ENCODE measurements at regions not wholly inside any gene's neighbourhood (a gene's known extent, or its start where the extent isn't known, plus 50 kb on each side); places are given as distances from the start of the nearest gene placed in this dataset.

GRCh38 chr2:42980764-42981416 is 188.5 kb upstream of the HAAO start:
- no peak for FAIRE-seq
- SMC1A ChIA-PET (ENCODE audit: uncharacterized antibody, unreplicated experiment), result no interaction called here

GRCh38 chr2:42979870-42980763 is 187.7 kb upstream of the HAAO start:
- SMC1A ChIA-PET (ENCODE audit: uncharacterized antibody, unreplicated experiment), result no interaction called here
- TF ChIP-seq MTA3 (IDR thresholded peaks at IDR 0.05; ENCODE audit: borderline replicate concordance, low read length) (no peak), MYC (IDR thresholded peaks at IDR 0.05; ENCODE audit: insufficient read depth, insufficient read length, insufficient replicate concordance, low read length, severe bottlenecking) (no peak), SMAD5 (IDR thresholded peaks at IDR 0.05; ENCODE audit: low read depth) (no peak), WRNIP1 (IDR thresholded peaks at IDR 0.05; ENCODE audit: borderline replicate concordance, low read depth, low read length) (no peak), REST (IDR thresholded peaks at IDR 0.05; ENCODE audit: low read depth, low read length) (no peak), BHLHE40 (IDR thresholded peaks at IDR 0.05; ENCODE audit: borderline replicate concordance in 1 of 2, low read depth in 2 of 2, low read length in 1 of 2) (no peak), ATF2 (IDR thresholded peaks at IDR 0.05; ENCODE audit: low read length) (no peak), ZNF217 (IDR thresholded peaks at IDR 0.05) (no peak), ZNF207 (IDR thresholded peaks at IDR 0.05; ENCODE audit: borderline replicate concordance) (no peak)

More at GRCh38 chr2:42980764-42981416, 188.5 kb upstream of the HAAO start:
- no peak for ATAC-seq
- 34% methylated on average over 9 of the region's 9 CpGs for WGBS (ENCODE audit: insufficient coverage, insufficient replicate concordance, low lambda C conversion rate, missing lambda C conversion rate)
- in situ Hi-C loops (cut with MboI), result no loop called here
- DNase-seq (ENCODE audit: low read depth, low spot score), result no peak
- Histone ChIP-seq H3K27me3 (replicated peaks in 1 of 2; ENCODE audit: control insufficient read depth in 2 of 2, insufficient read depth in 2 of 2, low read length in 1 of 2) (peaks cover 0 to 1% of the 10 kb centered on the region in 2 experiments; a peak in 1 of 4 replicates), H3K9ac (ENCODE audit: control insufficient read depth, insufficient read depth, low read length) (no peak overlapping the region), H3K79me2 (ENCODE audit: control insufficient read depth, insufficient read depth, low read length) (no peaks in the 10 kb centered on the region), H3K36me3 (ENCODE audit: control insufficient read depth in 2 of 2, insufficient read depth in 2 of 2, low read length in 1 of 2) (no peaks in the 10 kb centered on the region), H4K20me1 (ENCODE audit: control insufficient read depth, insufficient read depth) (no peaks in the 10 kb centered on the region), H2AFZ (ENCODE audit: control insufficient read depth, low read depth, low read length) (no peak overlapping the region), H3K4me2 (ENCODE audit: control insufficient read depth, insufficient read depth) (no peak overlapping the region), H3K4me1 (ENCODE audit: control insufficient read depth, insufficient read depth, low read length) (no peaks in the 10 kb centered on the region), H3K4me3 (no peak overlapping the region), H3K9me3 (replicated peaks; ENCODE audit: control insufficient read depth, insufficient read depth, low read length) (no peaks in the 10 kb centered on the region), H3K27ac (ENCODE audit: control insufficient read depth, insufficient read depth) (no peak overlapping the region)
- intact Hi-C loops (cut with micrococcal nuclease; ENCODE audit: unreplicated experiment), result no loop called here
- CTCF ChIA-PET, result interaction anchor here (1.3 kb wide), 1 partner anchor 248 kb away, joined by 4 read pairs; no protein-coding TSS in a partner anchor
- BruUV-seq (replicated peaks), result no TSS peak
- no peak for TF ChIP-seq SMAD5 (IDR thresholded peaks at IDR 0.05; ENCODE audit: low read depth)
- no peak for TF ChIP-seq ZZZ3 (IDR thresholded peaks at IDR 0.05; ENCODE audit: control insufficient read depth, insufficient read length, low read depth)
- RAD21 ChIA-PET (ENCODE audit: unreplicated experiment), result no interaction called here
- POLR2A ChIA-PET, result no interaction called here

More at GRCh38 chr2:42979870-42980763, 187.7 kb upstream of the HAAO start:
- H3K79me2 ChIP-seq (ENCODE audit: control insufficient read depth, insufficient read depth, low read length), result no peaks in the 10 kb centered on the region
- H3K36me3 ChIP-seq (ENCODE audit: control insufficient read depth in 2 of 2, insufficient read depth in 2 of 2, low read length in 1 of 2), result no peaks in the 10 kb centered on the region
- intact Hi-C loops (cut with micrococcal nuclease; ENCODE audit: unreplicated experiment), result loop anchor here (10.0 kb wide), 2 partner anchors 425 to 505 kb away; no protein-coding TSS in a partner anchor
- no TSS peak for BruUV-seq (replicated peaks)
- H3K9ac ChIP-seq (ENCODE audit: control insufficient read depth, insufficient read depth, low read length), result no peak overlapping the region
- no peaks in the 10 kb centered on the region for H4K20me1 ChIP-seq (ENCODE audit: control insufficient read depth, insufficient read depth)
- no peak overlapping the region for H3K27ac ChIP-seq (ENCODE audit: control insufficient read depth, insufficient read depth)
- no peak overlapping the region for H2AFZ ChIP-seq (ENCODE audit: control insufficient read depth, low read depth, low read length)
- H3K27me3 ChIP-seq (replicated peaks in 1 of 2; ENCODE audit: control insufficient read depth in 2 of 2, insufficient read depth in 2 of 2, low read length in 1 of 2), result peaks cover 0 to 1% of the 10 kb centered on the region in 2 experiments; a peak in 1 of 4 replicates
- FAIRE-seq (no peak), ATAC-seq (no peak), DNase-seq (ENCODE audit: low read depth, low spot score) (no peak)
- no peaks in the 10 kb centered on the region for H3K9me3 ChIP-seq (replicated peaks; ENCODE audit: control insufficient read depth, insufficient read depth, low read length)
- no peak overlapping the region for H3K4me2 ChIP-seq (ENCODE audit: control insufficient read depth, insufficient read depth)
- in situ Hi-C loops (cut with MboI), result no loop called here
- no peak overlapping the region for H3K4me3 ChIP-seq
- no peaks in the 10 kb centered on the region for H3K4me1 ChIP-seq (ENCODE audit: control insufficient read depth, insufficient read depth, low read length)
- CTCF ChIA-PET, result interaction anchor here (0.5 kb wide), 1 partner anchor 561 kb away, joined by 3 read pairs; no protein-coding TSS in a partner anchor
- POLR2A ChIA-PET, result no interaction called here
- WGBS (ENCODE audit: insufficient coverage, insufficient replicate concordance, low lambda C conversion rate, missing lambda C conversion rate), result 39% methylated on average over 16 of the region's 16 CpGs
- RAD21 ChIA-PET (ENCODE audit: unreplicated experiment), result no interaction called here
